HEK293T (cell line): ENCODE measurements at regions not wholly inside any gene's neighbourhood (a gene's known extent, or its start where the extent isn't known, plus 50 kb on each side); places are given as distances from the start of the nearest gene placed in this dataset.

Experiments used
- CTCF ChIA-PET: fragments of 350-600 bp; formaldehyde crosslinking; extraction: SDS; loops from one replicate; lab custom pipeline; 2021; ENCODE audit warnings: antibody characterized with exemption, inconsistent platforms; lab: Yijun Ruan, JAX
- POLR2A ChIA-PET: fragments of 350-600 bp; formaldehyde crosslinking; extraction: SDS; loops from one replicate; lab custom pipeline; 2020; ENCODE audit warnings: antibody characterized with exemption, inconsistent platforms; lab: Yijun Ruan, JAX
- DNase-seq: peaks from one replicate; pipeline ENCODE4 v3.0.0; 2012; ENCODE audit warnings: mixed read lengths; ENCODE audit errors: extremely low spot score
- ARNT ChIP-seq: fragments of 450-650 bp; IDR thresholded peaks from 2 replicates; pipeline ENCODE4 v1.6.1; 2017; ENCODE audit warnings: mild to moderate bottlenecking
- BHLHE40 ChIP-seq: fragments of 450-650 bp; IDR thresholded peaks from 2 replicates; pipeline ENCODE4 v1.6.1; 2016; ENCODE audit warnings: mild to moderate bottlenecking, moderate library complexity, borderline replicate concordance
- CTBP1 ChIP-seq: fragments of 450-650 bp; IDR thresholded peaks from 2 replicates; pipeline ENCODE4 v1.6.1; 2016; ENCODE audit warnings: borderline replicate concordance
- ELF4 ChIP-seq: fragments of 450-650 bp; IDR thresholded peaks from 2 replicates; pipeline ENCODE4 v1.6.1; 2017; ENCODE audit warnings: antibody characterized with exemption
- FOXA1 ChIP-seq: fragments of 450-650 bp; IDR thresholded peaks from 2 replicates; pipeline ENCODE4 v1.6.1; 2016; ENCODE audit warnings: mild to moderate bottlenecking
- FOXK2 ChIP-seq: fragments of 450-650 bp; IDR thresholded peaks from 2 replicates; pipeline ENCODE4 v1.6.1; 2016; ENCODE audit warnings: mild to moderate bottlenecking
- FOXM1 ChIP-seq: fragments of 450-650 bp; IDR thresholded peaks from 2 replicates; pipeline ENCODE4 v1.6.1; 2017; ENCODE audit warnings: mild to moderate bottlenecking, borderline replicate concordance
- HDGF ChIP-seq: fragments of 450-650 bp; IDR thresholded peaks from 2 replicates; pipeline ENCODE4 v1.6.1; 2017; ENCODE audit warnings: antibody characterized with exemption, borderline replicate concordance
- L3MBTL2 ChIP-seq: fragments of 450-650 bp; conservative IDR thresholded peaks from 2 replicates; pipeline ENCODE4 v1.6.1; 2016; ENCODE audit warnings: mild to moderate bottlenecking
- LEF1 ChIP-seq: fragments of 450-650 bp; IDR thresholded peaks from 2 replicates; pipeline ENCODE4 v1.6.1; 2017; ENCODE audit warnings: mild to moderate bottlenecking, borderline replicate concordance
- NFRKB ChIP-seq: fragments of 450-650 bp; IDR thresholded peaks from 2 replicates; pipeline ENCODE4 v1.6.1; 2016; ENCODE audit warnings: mild to moderate bottlenecking, moderate library complexity
- PKNOX1 ChIP-seq: fragments of 450-650 bp; IDR thresholded peaks from 2 replicates; pipeline ENCODE4 v1.6.1; 2016
- SP1 ChIP-seq: fragments of 450-650 bp; IDR thresholded peaks from 2 replicates; pipeline ENCODE4 v1.6.1; 2017
- SUZ12 ChIP-seq: fragments of 450-650 bp; IDR thresholded peaks from 2 replicates; pipeline ENCODE4 v1.6.1; 2016; ENCODE audit warnings: mild to moderate bottlenecking
- TARDBP ChIP-seq: fragments of 450-650 bp; IDR thresholded peaks from 2 replicates; pipeline ENCODE4 v1.6.1; 2016
- ZNF384 ChIP-seq: fragments of 450-650 bp; IDR thresholded peaks from 2 replicates; pipeline ENCODE4 v1.6.1; 2016

GRCh38 chr6:137793805-137794515, 73.1 kb upstream of the TNFAIP3 start:
- DNase-seq, result no peak
- ChIA-PET POLR2A (no interaction called here), CTCF (interaction anchor here (1.0 kb wide), 1 partner anchor 57 kb away, joined by 3 read pairs; no protein-coding TSS in a partner anchor)
- no peak for TF ChIP-seq TARDBP
- TF ChIP-seq L3MBTL2, result no peak
- TF ChIP-seq FOXA1, result no peak
- TF ChIP-seq HDGF, result no peak
- TF ChIP-seq FOXM1, result no peak
- no peak for TF ChIP-seq BHLHE40
- no peak for TF ChIP-seq FOXK2
- no peak for TF ChIP-seq PKNOX1
- TF ChIP-seq ZNF384, result no peak
- no peak for TF ChIP-seq SP1
- TF ChIP-seq ELF4, result no peak
- no peak for TF ChIP-seq ARNT
- no peak for TF ChIP-seq SUZ12
- TF ChIP-seq CTBP1, result no peak

- POLR2A ChIA-PET, result no interaction called here
- no peak for TF ChIP-seq SP1
- TF ChIP-seq SUZ12, result no peak
- no peak for TF ChIP-seq FOXA1
- no peak for TF ChIP-seq HDGF
- CTCF ChIA-PET, result interaction anchor here (1.0 kb wide), 1 partner anchor 57 kb away, joined by 3 read pairs; no protein-coding TSS in a partner anchor
- no peak for DNase-seq
Measured at GRCh38 chr6:137794516-137795201, 72.4 kb upstream of the TNFAIP3 start.

GRCh38 chr6:137795501-137795900, 71.6 kb upstream of the TNFAIP3 start:
- CTCF ChIA-PET, result no interaction called here
- TF ChIP-seq SUZ12 (no peak), FOXM1 (no peak)
- DNase-seq, result no peak
- POLR2A ChIA-PET, result no interaction called here

GRCh38 chr6:137798261-137798660, 68.8 kb upstream of the TNFAIP3 start:
- ChIA-PET CTCF (interaction anchor here (0.6 kb wide), 2 partner anchors 73 to 165 kb away, joined by 3 read pairs; no protein-coding TSS in a partner anchor), POLR2A (no interaction called here)
- no peak for DNase-seq
- TF ChIP-seq BHLHE40, result no peak
- TF ChIP-seq FOXK2, result no peak
- TF ChIP-seq CTBP1, result no peak
- TF ChIP-seq FOXA1, result no peak
- no peak for TF ChIP-seq ELF4
- no peak for TF ChIP-seq SUZ12
- TF ChIP-seq HDGF, result no peak
- TF ChIP-seq L3MBTL2, result no peak

- TF ChIP-seq TARDBP (no peak), SUZ12 (no peak), FOXA1 (no peak), CTBP1 (no peak), PKNOX1 (no peak), SP1 (no peak), NFRKB (no peak), ELF4 (no peak), LEF1 (no peak), FOXM1 (no peak), HDGF (no peak), BHLHE40 (no peak), FOXK2 (no peak), ZNF384 (no peak), L3MBTL2 (no peak), ARNT (no peak)
- DNase-seq, result no peak
- CTCF ChIA-PET, result interaction anchor here (0.9 to 2.2 kb wide), 6 partner anchors 12 to 206 kb away, joined by 3 to 15 read pairs (median 4); partner anchors contain the start of gene TNFAIP3
- POLR2A ChIA-PET, result no interaction called here
Measured at GRCh38 chr6:137798846-137799245, 68.2 kb upstream of the TNFAIP3 start.

GRCh38 chr6:137799950-137800568, 67.0 kb upstream of the TNFAIP3 start:
- no peak for TF ChIP-seq FOXA1
- no peak for TF ChIP-seq ZNF384
- TF ChIP-seq ELF4, result no peak
- TF ChIP-seq FOXK2, result no peak
- TF ChIP-seq TARDBP, result no peak
- no peak for TF ChIP-seq L3MBTL2
- TF ChIP-seq NFRKB, result no peak
- no peak for TF ChIP-seq ARNT
- no peak for TF ChIP-seq SP1
- no peak for TF ChIP-seq FOXM1
- TF ChIP-seq SUZ12, result no peak
- TF ChIP-seq PKNOX1, result no peak
- no peak for TF ChIP-seq BHLHE40
- TF ChIP-seq CTBP1, result no peak
- no peak for TF ChIP-seq LEF1
- no peak for TF ChIP-seq HDGF
- peak; percentile 56 for DNase-seq
- ChIA-PET CTCF (interaction anchor here (0.6 to 2.2 kb wide), 17 partner anchors 9 to 260 kb away, joined by 3 to 15 read pairs (median 4); partner anchors contain the start of gene TNFAIP3), POLR2A (interaction anchor here (1.2 kb wide), 1 partner anchor 67 kb away, joined by 4 read pairs; the partner anchor contains the start of gene TNFAIP3)
